Activated naive CD8-positive, alpha-beta T cell treated with anti-CD3 and anti-CD28 coated beads, Interleukin-2, amount 10 ng/mL, durations not matched to agents 7 days and 5 days (primary cell): ENCODE measurements at regions not wholly inside any gene's neighbourhood (a gene's known extent, or its start where the extent isn't known, plus 50 kb on each side); places are given as distances from the start of the nearest gene placed in this dataset.

ENCODE experiments used
- ATAC-seq: fragments of 150-1000 bp; cut with Tn5 transposase; one replicate; pipeline ENCODE4 v1.10.0; 2021; ENCODE audit warnings: low read depth, moderate library complexity
- POLR2A ChIA-PET: fragments of 350-600 bp; sonication (Branson Sonifier 250); formaldehyde crosslinking; loops from one replicate; lab custom pipeline; 2021; ENCODE audit warnings: antibody characterized with exemption; lab: Charles Lee
- DNase-seq: peaks from one replicate; pipeline ENCODE4 v3.0.0; 2021
- H3K27ac Mint-ChIP-seq: one replicate; pipeline ENCODE4 v1.8.0; 2022; ENCODE audit warnings: mild to moderate bottlenecking, mixed read lengths
- H3K27me3 Mint-ChIP-seq: one replicate; pipeline ENCODE4 v1.8.0; 2022; ENCODE audit warnings: mild to moderate bottlenecking, moderate library complexity, mixed read lengths
- H3K36me3 Mint-ChIP-seq: one replicate; pipeline ENCODE4 v1.8.0; 2021; ENCODE audit warnings: mild to moderate bottlenecking, mixed read lengths
- H3K4me1 Mint-ChIP-seq: one replicate; pipeline ENCODE4 v1.8.0; 2021; ENCODE audit warnings: mixed read lengths
- H3K4me3 Mint-ChIP-seq: one replicate; pipeline ENCODE4 v1.8.0; 2022; ENCODE audit warnings: mild to moderate bottlenecking, moderate library complexity, mixed read lengths
- H3K9me3 Mint-ChIP-seq: one replicate; pipeline ENCODE4 v1.8.0; 2021; ENCODE audit warnings: mixed read lengths

GRCh38 chr5:138661291-138661960, 86.2 kb upstream of the HSPA9 start:
- no peaks in the 10 kb centered on the region for H3K36me3 Mint-ChIP-seq
- H3K4me3 Mint-ChIP-seq, result no peak overlapping the region
- H3K9me3 Mint-ChIP-seq, result no peaks in the 10 kb centered on the region
- DNase-seq (no peak), ATAC-seq (no peak)
- peaks cover 11% of the 10 kb centered on the region for H3K4me1 Mint-ChIP-seq
- peaks cover 95% of the 10 kb centered on the region for H3K27me3 Mint-ChIP-seq
- H3K27ac Mint-ChIP-seq, result no peak overlapping the region
- POLR2A ChIA-PET, result no interaction called here

GRCh38 chr5:138660051-138660572, 84.9 kb upstream of the HSPA9 start:
- POLR2A ChIA-PET, result no interaction called here
- ATAC-seq, result no peak

GRCh38 chr5:138659561-138659960, 84.4 kb upstream of the HSPA9 start:
- ATAC-seq, result no peak
- Mint-ChIP-seq H3K4me1 (peaks cover 13% of the 10 kb centered on the region), H3K27me3 (peaks cover 95% of the 10 kb centered on the region), H3K27ac (no peak overlapping the region), H3K9me3 (no peaks in the 10 kb centered on the region), H3K4me3 (no peak overlapping the region), H3K36me3 (no peaks in the 10 kb centered on the region)
- POLR2A ChIA-PET, result no interaction called here
- DNase-seq, result no peak

More at GRCh38 chr5:138660051-138660572, 84.9 kb upstream of the HSPA9 start:
- Mint-ChIP-seq H3K4me1 (peaks cover 10% of the 10 kb centered on the region), H3K4me3 (no peak overlapping the region), H3K27ac (no peak overlapping the region), H3K36me3 (no peaks in the 10 kb centered on the region), H3K27me3 (peaks cover 95% of the 10 kb centered on the region), H3K9me3 (no peaks in the 10 kb centered on the region)
- no peak for DNase-seq

GRCh38 chr5:138659121-138659520, 83.9 kb upstream of the HSPA9 start:
- Mint-ChIP-seq H3K36me3 (no peaks in the 10 kb centered on the region), H3K9me3 (no peaks in the 10 kb centered on the region), H3K27ac (no peak overlapping the region), H3K4me1 (peaks cover 18% of the 10 kb centered on the region), H3K27me3 (peaks cover 93% of the 10 kb centered on the region), H3K4me3 (no peak overlapping the region)
- POLR2A ChIA-PET, result no interaction called here
- ATAC-seq, result no peak
- no peak for DNase-seq

GRCh38 chr5:138658676-138659075, 83.5 kb upstream of the HSPA9 start:
- POLR2A ChIA-PET, result no interaction called here
- H3K4me3 Mint-ChIP-seq, result no peak overlapping the region
- ATAC-seq, result no peak
- H3K36me3 Mint-ChIP-seq, result no peaks in the 10 kb centered on the region
- H3K9me3 Mint-ChIP-seq, result no peaks in the 10 kb centered on the region
- no peak for DNase-seq
- H3K27ac Mint-ChIP-seq, result no peak overlapping the region
- H3K4me1 Mint-ChIP-seq, result peaks cover 21% of the 10 kb centered on the region
- peaks cover 93% of the 10 kb centered on the region for H3K27me3 Mint-ChIP-seq

GRCh38 chr5:138657360-138657759, 82.2 kb upstream of the HSPA9 start:
- Mint-ChIP-seq H3K36me3 (no peaks in the 10 kb centered on the region), H3K4me1 (peaks cover 13% of the 10 kb centered on the region), H3K4me3 (no peak overlapping the region), H3K27ac (no peak overlapping the region), H3K27me3 (peaks cover 92% of the 10 kb centered on the region), H3K9me3 (no peaks in the 10 kb centered on the region)
- POLR2A ChIA-PET, result interaction anchor here (0.7 kb wide), 1 partner anchor 75 kb away, joined by 4 read pairs; no protein-coding TSS in a partner anchor
- ATAC-seq, result no peak
- no peak for DNase-seq

GRCh38 chr5:138656916-138657315, 81.7 kb upstream of the HSPA9 start:
- peaks cover 13% of the 10 kb centered on the region for H3K4me1 Mint-ChIP-seq
- peaks cover 91% of the 10 kb centered on the region for H3K27me3 Mint-ChIP-seq
- POLR2A ChIA-PET, result interaction anchor here (0.6 kb wide), 1 partner anchor 78 kb away, joined by 3 read pairs; no protein-coding TSS in a partner anchor
- H3K36me3 Mint-ChIP-seq, result no peaks in the 10 kb centered on the region
- no peak overlapping the region for H3K27ac Mint-ChIP-seq
- no peak for ATAC-seq
- no peak overlapping the region for H3K4me3 Mint-ChIP-seq
- no peak for DNase-seq
- no peaks in the 10 kb centered on the region for H3K9me3 Mint-ChIP-seq

- Mint-ChIP-seq H3K9me3 (no peaks in the 10 kb centered on the region), H3K4me1 (peaks cover 13% of the 10 kb centered on the region), H3K27ac (no peak overlapping the region), H3K27me3 (peaks cover 91% of the 10 kb centered on the region), H3K36me3 (no peaks in the 10 kb centered on the region), H3K4me3 (no peak overlapping the region)
- no peak for ATAC-seq
- POLR2A ChIA-PET, result interaction anchor here (0.6 kb wide), 1 partner anchor 120 kb away, joined by 7 read pairs; no protein-coding TSS in a partner anchor
- no peak for DNase-seq
Measured at GRCh38 chr5:138655530-138656190, 80.5 kb upstream of the HSPA9 start.

- peaks cover 91% of the 10 kb centered on the region for H3K27me3 Mint-ChIP-seq
- peak overlapping the region; percentile 40 for H3K27ac Mint-ChIP-seq
- ATAC-seq (peak; percentile 87), DNase-seq (peak; percentile 60)
- H3K4me3 Mint-ChIP-seq, result no peak overlapping the region
- no peaks in the 10 kb centered on the region for H3K36me3 Mint-ChIP-seq
- no peaks in the 10 kb centered on the region for H3K9me3 Mint-ChIP-seq
- POLR2A ChIA-PET, result interaction anchor here (0.7 kb wide), 1 partner anchor 136 kb away, joined by 4 read pairs; no protein-coding TSS in a partner anchor
- H3K4me1 Mint-ChIP-seq, result peaks cover 13% of the 10 kb centered on the region
Measured at GRCh38 chr5:138654281-138654867, 79.2 kb upstream of the HSPA9 start.

GRCh38 chr5:138653502-138653901, 78.3 kb upstream of the HSPA9 start:
- Mint-ChIP-seq H3K27ac (no peak overlapping the region), H3K4me1 (peaks cover 13% of the 10 kb centered on the region), H3K4me3 (no peak overlapping the region), H3K9me3 (no peaks in the 10 kb centered on the region), H3K27me3 (peaks cover 92% of the 10 kb centered on the region), H3K36me3 (no peaks in the 10 kb centered on the region)
- ATAC-seq (no peak), DNase-seq (no peak)
- POLR2A ChIA-PET, result no interaction called here

- POLR2A ChIA-PET, result no interaction called here
- DNase-seq (no peak), ATAC-seq (no peak)
- Mint-ChIP-seq H3K9me3 (no peaks in the 10 kb centered on the region), H3K27me3 (peaks cover 92% of the 10 kb centered on the region), H3K27ac (no peak overlapping the region), H3K4me3 (no peak overlapping the region), H3K4me1 (peaks cover 13% of the 10 kb centered on the region), H3K36me3 (no peaks in the 10 kb centered on the region)
Measured at GRCh38 chr5:138651767-138652117, 76.5 kb upstream of the HSPA9 start.

GRCh38 chr5:138651058-138651766, 76.0 kb upstream of the HSPA9 start:
- Mint-ChIP-seq H3K4me3 (no peak overlapping the region), H3K27ac (no peak overlapping the region), H3K27me3 (peaks cover 92% of the 10 kb centered on the region), H3K36me3 (no peaks in the 10 kb centered on the region), H3K9me3 (no peaks in the 10 kb centered on the region), H3K4me1 (peaks cover 13% of the 10 kb centered on the region)
- POLR2A ChIA-PET, result no interaction called here
- DNase-seq (no peak), ATAC-seq (no peak)

GRCh38 chr5:138650196-138650595, 75.0 kb upstream of the HSPA9 start:
- Mint-ChIP-seq H3K9me3 (no peaks in the 10 kb centered on the region), H3K4me1 (peaks cover 13% of the 10 kb centered on the region), H3K36me3 (no peaks in the 10 kb centered on the region), H3K27me3 (peaks cover 86% of the 10 kb centered on the region), H3K27ac (no peak overlapping the region), H3K4me3 (no peak overlapping the region)
- POLR2A ChIA-PET, result no interaction called here
- ATAC-seq (no peak), DNase-seq (no peak)
